ENCODE measurements at regions not wholly inside any gene's neighbourhood (a gene's known extent, or its start where the extent isn't known, plus 50 kb on each side); places are given as distances from the start of the nearest gene placed in this dataset.
"Not testable (repeated sequence)": the region's sequence is repeated elsewhere in the genome, so short reads cannot be mapped to it uniquely, and the experiment has no call there.

DNA sequence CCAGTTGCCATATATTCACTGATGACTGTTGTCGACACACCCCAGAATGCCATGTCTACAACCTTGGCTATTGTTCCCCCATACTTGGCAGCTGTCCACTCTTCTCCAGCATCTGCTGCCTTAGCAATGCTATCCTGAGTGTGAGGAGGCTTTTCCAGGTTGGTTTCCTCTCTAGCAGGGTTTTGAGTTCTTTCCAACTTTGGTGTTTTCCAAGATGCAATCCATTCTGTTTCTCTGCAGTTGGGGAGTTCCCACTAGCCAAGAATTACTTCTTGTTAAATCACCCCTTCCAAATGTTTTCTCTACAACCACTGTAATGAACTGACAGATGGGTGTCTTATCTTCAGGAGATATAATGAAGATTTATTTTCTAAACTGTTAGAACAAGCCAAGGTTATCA lies 617.4 kb downstream of the CCSER2 start:
- DNase-seq, result no peak

DNA sequence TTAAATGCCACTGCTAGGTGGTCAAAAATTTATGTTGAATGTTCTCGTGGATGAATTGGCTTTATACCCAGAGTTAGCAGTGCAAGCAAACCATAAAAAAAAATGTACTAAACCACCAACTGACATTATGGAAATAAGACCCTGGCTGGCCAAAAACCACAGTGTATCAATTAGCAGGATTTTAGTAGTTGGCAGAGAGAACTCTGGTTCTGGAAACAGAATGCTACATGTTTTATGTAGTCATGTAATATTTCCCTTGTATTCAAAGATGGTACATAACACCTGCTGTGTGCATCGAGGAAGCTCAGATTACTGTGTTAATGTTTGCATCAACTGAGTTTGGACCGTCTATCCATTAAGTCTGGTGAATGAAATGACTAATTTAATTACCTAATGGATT lies 618.5 kb downstream of the CCSER2 start:
- no peak for DNase-seq

DNA sequence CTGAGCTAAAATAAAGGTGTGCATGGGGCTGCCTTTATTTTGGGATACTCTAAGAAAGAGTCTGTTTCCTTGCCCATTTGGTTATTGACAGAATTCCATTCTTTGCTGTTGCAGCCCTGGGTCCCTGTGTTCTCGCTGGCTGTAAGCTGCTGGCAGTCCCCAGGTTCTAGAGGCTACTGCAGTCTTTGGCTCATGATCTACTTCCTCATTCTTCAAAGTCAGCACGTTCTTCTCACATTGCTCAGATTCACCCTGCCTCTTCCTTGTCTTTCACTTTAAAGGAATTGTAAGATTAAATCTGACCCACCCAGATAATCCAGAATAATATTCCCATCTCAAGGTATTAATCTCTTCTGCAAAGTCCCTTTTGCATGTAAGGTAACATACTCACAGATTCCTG lies 620.3 kb downstream of the CCSER2 start:
- no peak for DNase-seq

DNA sequence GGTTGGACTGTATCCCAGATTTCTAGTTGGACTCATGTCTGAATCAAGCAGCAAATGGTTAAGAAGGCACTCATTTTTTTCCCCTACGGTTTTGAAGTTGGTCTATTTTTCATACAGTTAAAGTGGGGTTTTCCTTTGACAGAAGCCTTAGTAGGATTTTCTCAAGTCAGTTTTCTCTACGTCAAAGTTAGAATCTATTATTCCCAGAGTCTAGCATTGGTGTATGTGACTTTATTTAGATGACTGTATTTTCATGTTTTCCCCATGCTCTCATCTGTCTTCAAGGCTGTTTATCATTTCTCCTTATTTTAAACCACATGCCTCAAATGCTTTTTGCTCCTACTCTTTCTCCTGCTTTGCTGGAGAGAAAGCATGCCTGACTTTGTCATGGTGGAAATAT lies 623.2 kb downstream of the CCSER2 start:
- no peak for DNase-seq

DNA sequence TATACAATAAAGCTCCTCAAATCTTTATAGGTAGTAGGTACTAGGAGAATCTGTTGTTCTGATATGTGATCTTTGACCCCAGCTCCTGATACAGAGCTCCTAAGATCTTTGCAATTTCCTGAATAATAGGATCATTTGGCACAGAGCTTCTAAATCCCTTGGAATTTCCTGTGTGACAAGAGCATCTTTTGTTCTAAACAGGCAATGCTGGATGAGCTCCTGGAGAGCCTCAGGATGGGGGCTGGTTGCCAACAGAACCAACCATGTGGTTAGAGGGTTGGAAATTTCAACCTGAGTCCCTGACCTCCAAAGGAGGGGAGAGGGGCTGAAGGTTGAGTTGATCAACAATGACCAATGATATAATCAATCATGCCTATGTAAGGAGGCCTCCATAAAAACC lies 629.0 kb downstream of the CCSER2 start:
- no peak for DNase-seq

DNA sequence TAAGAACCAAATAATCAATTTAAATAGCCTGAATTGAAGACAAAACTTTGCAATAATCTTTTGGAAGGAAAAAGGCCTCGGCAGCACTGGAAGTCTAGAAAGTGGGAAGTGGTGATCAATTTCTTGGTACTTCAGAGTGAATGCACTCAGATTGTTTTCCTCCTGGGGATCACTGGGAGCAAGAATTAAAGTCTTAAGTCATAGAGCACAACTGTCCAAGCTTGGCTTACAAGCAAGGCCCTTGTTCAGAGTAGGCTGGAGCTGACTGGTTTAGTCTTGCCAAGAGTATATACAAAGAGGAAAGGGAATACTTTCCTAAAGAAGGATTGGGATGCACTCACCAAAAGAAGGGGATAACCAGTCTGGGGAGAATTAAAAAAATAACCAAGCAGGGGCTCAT lies 637.1 kb downstream of the CCSER2 start:
- DNase-seq, result no peak

DNA sequence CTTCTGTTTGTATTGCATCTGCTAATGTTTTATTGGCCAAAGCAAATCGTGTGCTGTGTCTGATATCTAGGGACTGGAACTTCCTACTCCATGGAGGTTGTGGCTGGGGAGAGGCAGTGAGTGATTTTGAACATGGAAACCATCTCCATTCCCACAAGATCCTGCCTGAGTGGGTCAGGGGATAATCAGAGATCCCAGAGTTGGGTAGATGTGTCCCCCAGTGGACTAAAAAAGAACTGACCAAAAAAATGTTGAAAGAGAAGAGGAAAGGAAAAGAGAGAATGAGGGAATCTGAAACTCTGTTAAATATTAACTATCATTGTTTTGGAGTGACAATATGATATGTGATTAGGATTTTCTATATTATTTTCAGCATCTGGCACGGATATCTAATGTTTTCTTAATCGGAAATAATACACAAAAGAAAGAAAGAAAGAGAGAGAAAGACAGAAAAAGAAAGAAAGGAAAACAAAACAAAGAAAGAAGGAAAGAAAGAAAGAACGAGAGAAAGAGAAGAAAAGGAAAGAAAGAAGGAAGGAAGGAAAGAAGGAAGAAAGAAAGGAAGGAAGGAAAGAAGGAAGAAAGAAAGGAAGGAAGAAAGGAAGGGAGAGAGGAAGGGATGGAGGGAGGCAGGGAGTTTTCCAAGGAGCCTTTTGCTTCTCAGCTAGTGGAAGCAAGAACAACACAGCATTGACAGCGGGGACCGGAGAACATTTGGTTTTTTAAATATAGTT lies 638.5 kb downstream of the CCSER2 start:
- no peak for DNase-seq

DNA sequence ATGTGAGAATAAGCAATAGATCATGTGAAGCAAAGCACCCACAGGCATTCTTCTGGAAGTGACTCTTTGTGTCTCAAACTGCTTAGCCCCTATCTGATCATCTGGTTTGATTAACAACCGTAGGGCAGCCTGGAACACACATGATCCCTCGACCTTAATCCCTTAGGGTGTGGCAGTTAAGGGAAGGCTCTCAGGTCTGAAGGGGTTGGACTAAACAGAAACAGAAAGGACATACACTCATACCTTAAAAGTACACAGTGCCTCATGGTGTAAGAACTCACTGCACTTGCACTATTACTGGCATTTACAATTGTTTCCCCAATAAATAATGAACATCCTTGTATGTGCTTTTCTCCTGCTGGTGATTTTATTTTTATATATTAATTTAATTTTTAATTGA lies 640.9 kb downstream of the CCSER2 start:
- DNase-seq, result not testable (repeated sequence)

DNA sequence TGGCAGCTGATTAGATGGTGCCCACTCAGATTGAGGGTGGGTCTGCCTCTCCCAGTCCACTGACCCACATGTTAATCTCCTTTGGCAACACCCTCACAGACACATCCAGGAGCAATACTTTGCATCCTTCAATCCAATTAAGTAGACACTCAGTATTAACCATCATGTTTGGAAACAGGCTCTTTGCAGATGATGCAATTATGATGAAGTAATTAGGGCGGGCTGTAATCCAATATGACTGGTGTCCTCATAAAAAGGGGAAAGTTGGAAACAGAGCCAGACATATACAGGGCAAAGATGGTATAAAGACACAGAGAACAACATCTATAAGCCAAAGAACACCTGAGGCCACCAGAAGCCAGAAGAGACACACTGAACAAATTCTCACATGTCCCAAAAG lies 658.6 kb downstream of the CCSER2 start:
- DNase-seq, result no peak

DNA sequence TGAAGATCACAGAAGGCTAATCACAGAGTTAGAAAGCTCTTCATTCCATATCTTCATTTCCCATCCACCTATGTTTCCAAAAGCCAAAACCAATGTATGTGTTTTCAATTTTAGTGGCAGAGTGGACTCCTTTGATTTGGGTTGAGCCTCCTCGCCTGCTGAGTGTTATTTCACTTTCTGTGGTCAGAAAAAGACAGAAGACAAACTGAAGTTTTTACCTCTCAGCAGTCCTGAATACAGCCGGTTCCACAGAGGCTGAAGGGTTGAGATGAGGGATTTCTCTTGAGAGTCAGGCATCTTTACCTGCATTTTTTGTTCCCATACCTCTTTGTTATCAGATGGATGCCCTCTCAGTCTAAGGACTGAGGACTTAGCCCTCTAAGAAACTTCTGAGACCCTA lies 659.6 kb downstream of the CCSER2 start:
- no peak for DNase-seq

DNA sequence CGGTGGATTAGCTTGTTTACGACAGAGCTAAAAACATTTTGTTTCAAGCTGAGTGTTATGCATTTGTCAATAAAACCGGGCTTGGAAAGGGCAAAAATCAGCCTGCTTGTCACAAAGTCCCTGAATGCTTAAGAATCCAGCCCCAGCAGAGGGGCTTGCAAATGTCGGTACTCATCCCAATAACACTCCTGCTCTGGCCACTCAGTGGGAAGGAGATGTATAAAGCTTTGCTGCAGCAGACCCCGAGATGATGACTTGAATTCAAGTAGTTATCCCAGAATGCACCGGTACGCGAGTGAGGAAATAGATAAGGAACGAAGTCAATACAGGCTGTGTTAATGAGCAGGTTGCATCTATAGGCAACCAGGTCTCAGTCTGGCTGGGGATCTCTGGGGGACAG lies 662.3 kb downstream of the CCSER2 start:
- DNase-seq, result no peak

DNA sequence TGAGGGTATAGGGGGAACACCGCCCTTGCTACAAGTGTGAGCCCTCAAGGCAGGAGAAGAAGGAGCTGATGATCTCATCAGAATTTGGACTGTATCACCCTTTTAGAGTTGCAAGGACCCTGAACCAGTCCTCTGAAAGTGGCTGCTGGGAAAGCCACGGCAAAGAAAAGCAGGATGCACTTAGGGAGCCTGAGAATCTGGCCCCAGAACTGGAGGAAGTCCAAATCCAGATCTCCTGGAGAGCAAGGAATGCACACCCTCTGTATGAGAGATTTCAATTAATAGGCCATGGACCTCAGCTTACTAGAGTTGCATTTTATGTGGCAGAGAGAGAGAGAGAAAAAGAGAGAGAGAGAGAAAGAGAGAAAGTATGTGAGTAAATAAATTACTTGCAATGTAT lies 662.9 kb downstream of the CCSER2 start:
- DNase-seq, result no peak

DNA sequence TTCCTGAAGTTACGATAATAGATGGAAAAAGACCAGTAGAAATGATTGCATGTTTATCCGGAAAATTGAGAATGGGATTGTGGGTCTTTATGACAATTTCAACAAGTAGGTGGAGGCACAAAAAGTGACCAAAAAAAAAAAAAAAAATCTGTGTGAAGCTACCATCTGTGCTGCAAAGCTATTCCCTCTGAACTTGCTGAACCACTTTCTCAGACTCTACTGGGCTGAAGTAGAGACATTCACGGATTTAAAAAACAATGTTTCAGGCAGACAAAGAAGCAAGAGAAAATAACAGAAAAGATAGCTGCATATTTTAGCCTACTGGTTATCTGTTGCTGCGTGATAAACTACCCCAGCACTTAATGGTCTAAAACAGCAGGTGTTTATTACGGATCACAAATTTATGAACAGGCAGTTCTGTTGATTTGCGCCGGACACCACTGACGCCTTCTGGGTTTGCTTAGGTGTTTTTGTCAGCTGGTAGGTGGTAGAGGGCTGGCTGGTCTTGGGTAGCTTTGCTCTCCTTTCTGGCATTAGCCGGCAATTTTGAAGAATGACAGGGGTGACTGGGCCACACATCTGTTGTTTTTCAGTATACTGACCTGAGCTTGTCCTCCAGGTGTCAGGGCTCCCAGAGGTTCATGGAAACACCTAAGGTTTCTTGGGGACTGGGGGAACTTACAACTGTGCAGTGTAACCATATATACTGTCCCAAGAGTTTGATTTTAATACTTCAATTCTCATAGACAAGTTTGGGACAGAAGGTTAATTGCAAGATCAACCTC lies 665.1 kb downstream of the CCSER2 start:
- DNase-seq, result no peak

DNA sequence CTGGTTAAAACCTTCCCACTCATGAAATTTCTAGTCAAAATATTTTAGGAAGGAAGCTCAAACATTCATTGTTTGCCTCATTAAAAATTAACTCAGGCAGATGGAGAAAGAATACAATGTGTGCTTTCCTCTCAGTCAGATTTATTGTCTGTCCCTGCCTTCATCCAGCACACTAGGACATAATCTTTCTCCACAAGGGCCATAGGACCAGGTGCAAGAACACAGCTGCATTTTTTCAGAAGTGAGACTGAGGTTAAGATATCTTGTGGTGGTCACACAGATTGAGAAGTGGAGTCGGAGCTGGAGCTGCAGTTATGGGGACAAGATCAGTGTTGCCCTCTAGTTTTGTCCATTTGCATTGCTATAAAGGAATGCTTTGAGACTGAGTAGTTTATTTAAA lies 666.3 kb downstream of the CCSER2 start:
- DNase-seq, result no peak

DNA sequence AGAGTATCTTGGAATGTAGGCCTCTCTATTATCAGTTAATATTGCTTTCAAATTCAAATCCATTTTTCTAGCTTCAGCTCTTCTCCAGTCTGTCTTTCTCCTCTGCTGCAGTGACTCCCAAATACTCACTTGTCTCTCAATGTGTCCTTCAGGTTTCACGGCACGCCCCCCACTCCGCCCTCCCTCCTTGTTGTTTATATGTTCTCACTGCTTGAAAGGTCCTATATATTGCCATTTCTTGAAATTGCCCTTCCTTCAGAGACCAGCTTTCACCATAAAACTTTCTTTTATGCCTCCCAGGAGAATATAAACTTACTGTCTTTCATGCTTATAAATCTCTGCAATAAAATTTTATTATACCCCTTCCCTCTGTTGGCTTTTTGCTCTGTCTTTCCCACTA lies 668.2 kb downstream of the CCSER2 start:
- DNase-seq, result no peak

DNA sequence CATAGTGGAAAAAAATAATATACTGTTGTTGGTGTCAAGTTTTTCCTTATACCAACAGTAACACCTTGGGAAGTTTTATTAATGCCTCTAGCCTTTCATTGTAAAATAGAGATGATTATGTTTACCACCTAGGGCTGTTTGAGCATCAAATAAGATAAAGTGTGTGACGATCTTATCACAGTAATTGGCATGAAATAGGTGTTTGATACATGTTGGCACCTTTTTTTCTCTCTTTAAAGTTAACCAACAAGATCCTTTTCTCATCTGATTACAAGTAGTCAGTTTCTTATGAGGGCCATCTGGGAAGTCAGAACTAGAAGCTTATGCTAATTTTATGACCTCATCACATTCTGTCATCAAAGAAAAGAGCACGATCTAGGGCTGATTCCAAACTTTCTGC lies 669.5 kb downstream of the CCSER2 start:
- no peak for DNase-seq

DNA sequence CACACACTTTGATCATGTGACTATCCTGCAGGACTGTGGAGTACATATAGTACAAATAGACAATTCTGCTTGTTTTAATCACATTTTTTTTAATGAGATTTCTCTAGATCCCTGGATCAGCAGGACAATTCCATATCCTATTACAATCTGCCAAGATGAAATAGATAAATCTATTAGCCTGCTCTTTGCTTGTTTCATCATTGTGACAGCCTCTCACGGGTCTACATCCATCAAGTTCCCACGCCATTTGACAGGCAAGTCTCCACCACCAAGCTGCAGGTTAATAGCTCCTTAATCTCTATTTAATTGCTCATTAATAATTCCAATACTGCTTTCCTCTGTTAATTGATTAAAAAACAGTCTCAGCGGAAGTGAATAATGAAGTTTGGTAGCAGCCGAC lies 671.5 kb downstream of the CCSER2 start:
- DNase-seq, result no peak

DNA sequence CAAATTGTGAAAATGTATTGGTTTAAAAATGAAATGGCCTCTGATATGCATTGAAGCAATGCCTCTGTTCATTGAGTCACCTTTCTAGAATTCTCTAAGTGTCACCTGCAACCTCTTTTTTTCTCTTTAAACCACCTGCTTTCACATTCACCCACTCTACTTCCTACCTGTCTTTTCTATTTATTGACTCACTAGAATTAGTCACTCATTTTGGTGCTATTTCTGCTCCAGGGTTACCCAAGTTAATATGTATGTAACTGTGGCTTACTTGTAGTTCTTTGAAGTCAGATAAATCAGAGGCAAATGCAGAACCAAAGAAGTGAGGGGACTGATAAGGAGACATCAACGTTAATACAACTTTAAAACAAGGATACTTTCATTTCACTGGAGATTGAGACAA lies 674.7 kb downstream of the CCSER2 start:
- no peak for DNase-seq

DNA sequence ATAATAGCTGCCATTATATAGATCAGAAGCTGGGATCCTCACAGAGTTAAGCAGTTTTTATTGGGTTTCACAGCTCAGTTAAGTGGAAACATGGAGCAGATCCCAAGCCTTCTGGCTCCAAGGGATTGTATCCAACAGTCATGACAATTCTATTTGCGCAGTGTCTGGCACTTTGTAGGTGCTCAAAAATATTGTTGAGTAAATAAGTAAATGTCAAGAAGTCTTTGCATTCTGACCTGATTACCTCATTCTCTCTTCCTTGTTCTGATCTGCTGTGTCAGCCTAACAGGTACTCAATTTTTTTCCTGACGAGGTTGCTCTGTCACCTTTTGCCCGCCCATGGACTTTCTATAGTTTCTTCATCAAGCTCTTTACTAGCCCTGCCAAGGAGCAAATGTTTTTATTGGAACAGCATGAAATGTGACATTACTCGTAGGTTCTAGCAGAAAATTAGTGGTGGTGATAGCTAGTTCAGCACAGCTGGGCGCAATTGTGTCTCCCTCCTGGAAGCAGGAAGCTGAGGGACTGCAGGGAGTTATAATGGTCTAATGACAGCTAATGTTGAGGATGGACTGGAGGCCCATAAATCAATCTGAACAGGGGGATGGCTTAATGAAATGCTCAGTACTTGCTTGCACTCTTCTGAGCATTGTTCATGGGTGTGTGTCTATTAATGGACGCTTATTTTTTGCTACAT lies 680.2 kb downstream of the CCSER2 start:
- DNase-seq, result no peak

DNA sequence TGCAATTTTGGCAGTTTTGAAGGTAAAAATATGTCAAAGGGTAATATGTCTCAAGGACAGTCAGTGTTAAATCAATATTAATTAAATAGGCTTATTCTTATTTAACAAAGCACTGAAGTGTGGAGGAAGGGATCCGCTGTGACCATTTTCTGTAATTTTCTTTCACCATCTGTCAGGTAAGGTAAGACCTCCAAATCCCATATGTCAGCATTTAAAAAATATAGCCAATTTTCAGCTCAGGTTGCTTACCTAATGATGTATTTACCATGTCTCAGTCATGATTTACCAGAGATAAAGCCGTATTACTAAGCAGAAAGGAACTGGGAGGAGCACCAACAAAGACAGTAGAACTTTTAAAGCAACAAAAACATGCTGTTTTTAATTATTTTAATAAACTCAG lies 683.9 kb downstream of the CCSER2 start:
- no peak for DNase-seq

DNA sequence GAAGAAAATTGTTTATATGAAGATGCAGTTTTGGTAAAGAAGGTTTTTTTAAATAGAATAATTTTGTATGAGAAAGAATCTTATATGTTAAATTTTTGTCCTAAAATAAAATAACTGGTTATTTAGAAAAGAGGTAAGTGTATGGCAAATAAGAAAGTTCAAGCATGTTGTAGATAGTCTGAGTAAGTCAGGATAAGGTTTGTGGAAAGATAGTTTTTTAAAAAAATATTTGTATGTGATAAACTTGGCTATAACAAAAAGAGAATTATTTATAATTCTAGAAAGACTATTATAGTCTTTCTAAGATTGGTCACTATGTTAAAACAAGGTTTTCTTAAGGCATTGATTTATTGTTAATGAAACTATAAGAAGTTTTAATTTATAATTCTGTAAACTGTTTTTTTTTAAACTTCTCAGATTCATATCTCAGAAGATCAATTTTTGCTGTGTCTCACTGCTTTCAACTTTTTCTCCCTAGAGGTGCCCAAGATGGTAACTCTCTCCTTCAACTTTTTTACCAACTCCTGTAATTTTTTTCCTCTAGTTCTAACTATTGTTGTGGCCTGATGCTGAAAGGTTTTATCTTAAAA lies 698.6 kb downstream of the CCSER2 start:
- peak in 1 of 2 experiments; percentile 15 for DNase-seq

DNA sequence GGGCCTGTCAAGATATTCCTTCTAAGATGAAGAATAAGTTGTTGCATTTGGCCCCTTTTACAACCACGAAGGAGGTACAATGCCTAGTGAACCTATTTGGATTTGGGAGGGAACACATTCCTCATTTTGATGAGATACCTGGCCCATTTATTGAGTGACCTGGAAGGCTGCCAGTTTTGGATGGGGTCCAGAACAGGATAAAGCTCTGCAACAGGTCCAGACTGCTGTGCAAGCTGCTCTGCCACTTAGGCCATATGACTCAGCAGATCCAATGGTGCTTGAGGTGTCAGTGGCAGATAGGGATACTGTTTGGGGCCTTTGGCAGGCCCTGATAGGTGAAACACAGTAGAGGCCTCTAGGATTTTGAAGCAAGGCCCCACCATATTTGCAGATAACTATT lies 704.6 kb downstream of the CCSER2 start:
- DNase-seq, result no peak

DNA sequence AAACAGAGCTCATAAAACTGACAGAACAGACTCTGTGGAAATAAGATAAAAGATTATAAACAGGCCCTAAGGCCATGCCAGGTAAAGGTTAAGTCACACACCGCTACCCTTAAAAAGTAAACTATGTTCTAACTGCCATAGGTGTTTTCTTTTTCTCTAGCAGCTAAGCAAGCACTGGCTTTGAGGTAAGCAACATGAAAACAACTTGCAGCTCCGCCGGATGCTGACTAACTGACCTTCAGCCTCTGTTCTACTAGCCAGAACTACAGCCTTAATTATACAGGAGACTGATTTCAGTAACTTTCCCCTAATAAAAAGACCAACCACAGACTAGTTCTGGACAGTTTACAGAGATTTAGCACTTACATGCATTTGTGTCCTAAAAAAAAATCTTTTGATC lies 708.3 kb downstream of the CCSER2 start:
- no peak for DNase-seq

DNA sequence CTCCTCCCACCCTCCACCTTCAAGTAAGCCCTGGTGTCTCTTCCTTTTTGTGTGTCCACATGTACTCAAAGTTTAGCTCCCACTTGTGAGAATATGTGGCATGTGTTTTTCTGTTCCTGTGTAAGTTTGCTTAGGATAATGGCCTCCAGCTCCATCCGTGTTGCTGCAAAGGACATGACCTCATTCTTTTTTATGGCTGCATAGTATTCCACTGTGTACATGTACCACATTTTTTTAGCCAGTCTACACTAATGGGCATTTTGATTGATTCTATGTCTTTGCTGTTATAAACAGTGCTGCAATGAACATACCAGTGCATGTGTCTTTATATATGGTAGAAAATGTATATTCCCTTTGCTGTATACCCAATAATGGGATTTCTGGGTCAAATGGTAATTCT lies 710.9 kb downstream of the CCSER2 start:
- no peak for DNase-seq

Data from Kasumi-1 (cell line).